ENCODE measurements at regions not wholly inside any gene's neighbourhood (a gene's known extent, or its start where the extent isn't known, plus 50 kb on each side); places are given as distances from the start of the nearest gene placed in this dataset.

- H3K9me3 ChIP-seq: no peaks in the 10 kb centered on the region
- no peak for DNase-seq
- H3K27me3 ChIP-seq: no peaks in the 10 kb centered on the region
- no peak overlapping the region for H3K27ac ChIP-seq
- TF ChIP-seq POLR2A (IDR thresholded peaks at IDR 0.05) (no peak), CTCF (IDR thresholded peaks at IDR 0.05) (no peak)
- intact Hi-C loops (cut with DNase I; ENCODE audit: low total_unique reads): no loop called here
- no peak overlapping the region for H3K4me3 ChIP-seq
- 83 to 85% methylated on average over 8 of the region's 8 CpGs for WGBS, 2 donors
- H3K4me1 ChIP-seq: no peaks in the 10 kb centered on the region
- H3K36me3 ChIP-seq (ENCODE audit: low read depth, missing control alignments): no peaks in the 10 kb centered on the region
These were observed 70.6 kb upstream of the PUDP start for GRCh38 chrX:7218321-7219152.

GRCh38 chrX:7216981-7217587 lies 69.1 kb upstream of the PUDP start:
- Histone ChIP-seq H3K4me3 (no peak overlapping the region), H3K36me3 (ENCODE audit: low read depth, missing control alignments) (no peaks in the 10 kb centered on the region), H3K27me3 (no peaks in the 10 kb centered on the region), H3K9me3 (no peaks in the 10 kb centered on the region), H3K27ac (no peak overlapping the region), H3K4me1 (no peaks in the 10 kb centered on the region)
- no peak for TF ChIP-seq POLR2A (IDR thresholded peaks at IDR 0.05)
- TF ChIP-seq CTCF (IDR thresholded peaks at IDR 0.05): no peak
- intact Hi-C loops (cut with DNase I; ENCODE audit: low total_unique reads): no loop called here
- DNase-seq: no peak
- 96 to 100% methylated on average over 4 to 6 of the region's 6 CpGs for WGBS, 2 donors

- no peaks in the 10 kb centered on the region for H3K9me3 ChIP-seq
- no peaks in the 10 kb centered on the region for H3K36me3 ChIP-seq (ENCODE audit: low read depth, missing control alignments)
- H3K27me3 ChIP-seq: no peaks in the 10 kb centered on the region
- intact Hi-C loops (cut with DNase I; ENCODE audit: low total_unique reads): no loop called here
- H3K4me1 ChIP-seq: no peaks in the 10 kb centered on the region
- H3K4me3 ChIP-seq: no peak overlapping the region
- H3K27ac ChIP-seq: no peak overlapping the region
- TF ChIP-seq POLR2A (IDR thresholded peaks at IDR 0.05) (no peak), CTCF (IDR thresholded peaks at IDR 0.05) (no peak)
- no peak for DNase-seq
These were observed 67.9 kb upstream of the PUDP start for GRCh38 chrX:7215842-7216241.

- DNase-seq: no peak
- intact Hi-C loops (cut with DNase I; ENCODE audit: low total_unique reads): no loop called here
- Histone ChIP-seq H3K4me1 (no peaks in the 10 kb centered on the region), H3K4me3 (no peak overlapping the region), H3K27me3 (no peaks in the 10 kb centered on the region), H3K9me3 (no peaks in the 10 kb centered on the region), H3K27ac (no peak overlapping the region), H3K36me3 (ENCODE audit: low read depth, missing control alignments) (no peaks in the 10 kb centered on the region)
- 80 to 90% methylated on average over 2 of the region's 2 CpGs for WGBS, 2 donors
- TF ChIP-seq POLR2A (IDR thresholded peaks at IDR 0.05) (no peak), CTCF (IDR thresholded peaks at IDR 0.05) (no peak)
These were observed 66.3 kb upstream of the PUDP start for GRCh38 chrX:7214251-7214650.
